ENCODE measurements at regions not wholly inside any gene's neighbourhood (a gene's known extent, or its start where the extent isn't known, plus 50 kb on each side); places are given as distances from the start of the nearest gene placed in this dataset.

- Histone ChIP-seq H3K27ac (replicated peaks; ENCODE audit: low read length) (no peak overlapping the region), H3K23ac (ENCODE audit: low read depth, low read length, poor library complexity) (no peak overlapping the region), H2BK5ac (ENCODE audit: low read length) (no peak overlapping the region), H4K8ac (ENCODE audit: low read depth, low read length) (no peak overlapping the region), H3K27me3 (ENCODE audit: control insufficient read depth in 3 of 3, insufficient read depth in 3 of 3, low read depth in 1 of 3, low read length in 3 of 3) (no peaks in the 10 kb centered on the region), H3K9ac (ENCODE audit: low read depth, low read length, poor library complexity) (no peak overlapping the region), H4K91ac (ENCODE audit: low read depth, low read length, poor library complexity) (no peak overlapping the region), H3K4ac (ENCODE audit: low read length) (no peak overlapping the region), H3K4me1 (ENCODE audit: control insufficient read depth in 2 of 2, insufficient read depth in 1 of 2, low read depth in 1 of 2, low read length in 2 of 2) (peaks cover 5 to 17% of the 10 kb centered on the region in 2 donors), H3K14ac (ENCODE audit: low read length) (no peak overlapping the region), H2BK12ac (ENCODE audit: low read length) (no peak overlapping the region), H3K9me3 (replicated peaks in 1 of 2; ENCODE audit: control insufficient read depth in 2 of 2, insufficient read depth in 1 of 2, low read depth in 1 of 2, low read length in 2 of 2) (peaks cover 2 to 5% of the 10 kb centered on the region in 2 donors), H3K18ac (ENCODE audit: low read length) (no peak overlapping the region), H2AK5ac (ENCODE audit: low read depth, low read length) (no peak overlapping the region), H3K4me2 (ENCODE audit: insufficient read depth, low read length, poor library complexity, severe bottlenecking) (no peak overlapping the region), H2BK120ac (ENCODE audit: low read depth, low read length) (no peak overlapping the region), H3K36me3 (replicated peaks in 1 of 2; ENCODE audit: control insufficient read depth in 2 of 2, insufficient read depth in 2 of 2, low read length in 2 of 2) (no peaks in the 10 kb centered on the region), H2BK15ac (ENCODE audit: low read length) (no peak overlapping the region), H3K79me1 (ENCODE audit: low read depth, low read length) (no peaks in the 10 kb centered on the region), H2AFZ (ENCODE audit: low read length) (no peak overlapping the region), H3K4me3 (ENCODE audit: low read length in 2 of 2) (no peak overlapping the region)
- WGBS, 2 donors (ENCODE audit: extremely low coverage in 2 of 2, insufficient read length in 2 of 2, insufficient replicate concordance in 1 of 2) = no CpG with 5 or more reads among the region's 9 CpGs
- DNase-seq (ENCODE audit: low spot score) = no peak
Measured at GRCh38 chr2:7844414-7844965, 837.4 kb upstream of the ID2 start.

DNA sequence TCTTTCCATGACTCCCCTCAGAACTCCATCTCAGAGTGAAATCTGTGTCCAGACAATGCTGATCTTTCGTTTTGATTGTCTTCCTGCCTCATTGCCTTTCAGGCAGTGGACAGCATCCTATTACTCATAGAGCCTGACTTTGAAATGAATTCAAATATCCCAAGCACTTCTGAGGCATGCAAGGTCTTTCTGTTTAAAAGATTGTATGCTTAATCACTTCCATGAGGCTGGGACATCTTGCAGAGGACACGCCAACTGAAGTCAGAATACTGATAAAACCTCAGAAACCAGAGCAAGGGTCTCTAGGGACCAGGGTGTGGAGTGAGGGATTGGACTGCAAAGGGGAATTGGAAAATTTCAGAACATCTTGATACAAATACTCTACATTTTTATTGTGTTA, 836.5 kb upstream of the ID2 start:
- Histone ChIP-seq H2BK5ac (ENCODE audit: low read length) (no peak overlapping the region), H4K8ac (ENCODE audit: low read depth, low read length) (no peak overlapping the region), H4K91ac (ENCODE audit: low read depth, low read length, poor library complexity) (no peak overlapping the region), H3K36me3 (replicated peaks in 1 of 2; ENCODE audit: control insufficient read depth in 2 of 2, insufficient read depth in 2 of 2, low read length in 2 of 2) (no peaks in the 10 kb centered on the region), H3K9ac (ENCODE audit: low read depth, low read length, poor library complexity) (no peak overlapping the region), H3K18ac (ENCODE audit: low read length) (no peak overlapping the region), H3K9me3 (replicated peaks in 1 of 2; ENCODE audit: control insufficient read depth in 2 of 2, insufficient read depth in 1 of 2, low read depth in 1 of 2, low read length in 2 of 2) (peaks cover 2 to 5% of the 10 kb centered on the region in 2 donors), H2AK5ac (ENCODE audit: low read depth, low read length) (no peak overlapping the region), H3K14ac (ENCODE audit: low read length) (no peak overlapping the region), H2AFZ (ENCODE audit: low read length) (no peak overlapping the region), H2BK15ac (ENCODE audit: low read length) (no peak overlapping the region), H3K4me1 (ENCODE audit: control insufficient read depth in 2 of 2, insufficient read depth in 1 of 2, low read depth in 1 of 2, low read length in 2 of 2) (peaks cover 5 to 17% of the 10 kb centered on the region in 2 donors), H3K23ac (ENCODE audit: low read depth, low read length, poor library complexity) (no peak overlapping the region), H3K79me1 (ENCODE audit: low read depth, low read length) (no peaks in the 10 kb centered on the region), H3K4me2 (ENCODE audit: insufficient read depth, low read length, poor library complexity, severe bottlenecking) (no peak overlapping the region), H3K27ac (replicated peaks; ENCODE audit: low read length) (no peak overlapping the region), H3K4me3 (ENCODE audit: low read length in 2 of 2) (no peak overlapping the region), H2BK120ac (ENCODE audit: low read depth, low read length) (no peak overlapping the region), H3K27me3 (ENCODE audit: control insufficient read depth in 3 of 3, insufficient read depth in 3 of 3, low read depth in 1 of 3, low read length in 3 of 3) (peaks cover 0 to 2% (median 0%) of the 10 kb centered on the region in 3 experiments), H3K4ac (ENCODE audit: low read length) (no peak overlapping the region), H2BK12ac (ENCODE audit: low read length) (no peak overlapping the region)
- WGBS, 2 donors (ENCODE audit: extremely low coverage in 2 of 2, insufficient read length in 2 of 2, insufficient replicate concordance in 1 of 2) = no CpG with 5 or more reads among the region's 2 CpGs
- no peak for DNase-seq (ENCODE audit: low spot score)

DNA sequence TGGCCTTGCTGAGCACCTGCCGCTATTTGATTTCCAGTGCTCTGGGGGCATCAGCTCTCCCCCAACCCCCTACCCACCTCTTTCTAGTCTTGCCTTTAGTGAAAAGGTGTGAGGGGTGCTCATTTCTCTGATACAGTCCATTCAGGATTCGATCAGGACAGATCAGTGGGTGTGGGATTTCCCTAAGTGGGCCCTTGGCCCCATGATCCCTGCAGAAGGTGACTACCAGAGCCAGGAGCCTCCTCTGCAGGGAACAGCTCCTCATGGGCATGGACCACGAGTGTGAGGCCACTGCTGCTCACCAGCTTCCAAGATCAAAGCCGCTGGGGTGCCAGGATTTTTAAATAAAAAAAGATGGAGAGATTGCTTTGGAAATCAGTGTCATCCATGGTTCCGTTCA, 835.2 kb upstream of the ID2 start:
- no peaks in the 10 kb centered on the region for H3K36me3 ChIP-seq (replicated peaks in 1 of 2; ENCODE audit: control insufficient read depth in 2 of 2, insufficient read depth in 2 of 2, low read length in 2 of 2)
- H3K27ac ChIP-seq (replicated peaks; ENCODE audit: low read length) = no peak overlapping the region
- H2BK120ac ChIP-seq (ENCODE audit: low read depth, low read length) = no peak overlapping the region
- no peak overlapping the region for H2BK5ac ChIP-seq (ENCODE audit: low read length)
- no peak overlapping the region for H4K91ac ChIP-seq (ENCODE audit: low read depth, low read length, poor library complexity)
- no peak overlapping the region for H3K4me3 ChIP-seq (ENCODE audit: low read length in 2 of 2)
- no peak overlapping the region for H3K9ac ChIP-seq (ENCODE audit: low read depth, low read length, poor library complexity)
- no CpG with 5 or more reads among the region's 5 CpGs for WGBS, 2 donors (ENCODE audit: extremely low coverage in 2 of 2, insufficient read length in 2 of 2, insufficient replicate concordance in 1 of 2)
- peaks cover 5 to 17% of the 10 kb centered on the region in 2 donors for H3K4me1 ChIP-seq (ENCODE audit: control insufficient read depth in 2 of 2, insufficient read depth in 1 of 2, low read depth in 1 of 2, low read length in 2 of 2)
- H3K14ac ChIP-seq (ENCODE audit: low read length) = no peak overlapping the region
- H4K8ac ChIP-seq (ENCODE audit: low read depth, low read length) = no peak overlapping the region
- peak overlapping the region; percentile 25 for H2AK5ac ChIP-seq (ENCODE audit: low read depth, low read length)
- peaks cover 0 to 2% (median 0%) of the 10 kb centered on the region in 3 experiments for H3K27me3 ChIP-seq (ENCODE audit: control insufficient read depth in 3 of 3, insufficient read depth in 3 of 3, low read depth in 1 of 3, low read length in 3 of 3)
- H3K4ac ChIP-seq (ENCODE audit: low read length) = no peak overlapping the region
- no peak overlapping the region for H3K23ac ChIP-seq (ENCODE audit: low read depth, low read length, poor library complexity)
- H2AFZ ChIP-seq (ENCODE audit: low read length) = no peak overlapping the region
- no peak overlapping the region for H3K4me2 ChIP-seq (ENCODE audit: insufficient read depth, low read length, poor library complexity, severe bottlenecking)
- H3K9me3 ChIP-seq (replicated peaks in 1 of 2; ENCODE audit: control insufficient read depth in 2 of 2, insufficient read depth in 1 of 2, low read depth in 1 of 2, low read length in 2 of 2) = no peaks in the 10 kb centered on the region
- no peak overlapping the region for H2BK12ac ChIP-seq (ENCODE audit: low read length)
- peak overlapping the region; percentile 15 for H3K18ac ChIP-seq (ENCODE audit: low read length)
- H3K79me1 ChIP-seq (ENCODE audit: low read depth, low read length) = no peaks in the 10 kb centered on the region
- H2BK15ac ChIP-seq (ENCODE audit: low read length) = no peak overlapping the region
- no peak for DNase-seq (ENCODE audit: low spot score)

- Histone ChIP-seq H3K79me1 (ENCODE audit: low read depth, low read length) (peaks cover 2% of the 10 kb centered on the region), H3K27ac (replicated peaks; ENCODE audit: low read length) (no peak overlapping the region), H2BK15ac (ENCODE audit: low read length) (no peak overlapping the region), H3K14ac (ENCODE audit: low read length) (no peak overlapping the region), H3K9me3 (replicated peaks in 1 of 2; ENCODE audit: control insufficient read depth in 2 of 2, insufficient read depth in 1 of 2, low read depth in 1 of 2, low read length in 2 of 2) (peaks cover 0 to 1% of the 10 kb centered on the region in 2 donors), H3K18ac (ENCODE audit: low read length) (peak overlapping the region; percentile 9), H3K9ac (ENCODE audit: low read depth, low read length, poor library complexity) (no peak overlapping the region), H2AFZ (ENCODE audit: low read length) (no peak overlapping the region), H4K91ac (ENCODE audit: low read depth, low read length, poor library complexity) (no peak overlapping the region), H3K4me3 (ENCODE audit: low read length in 2 of 2) (no peak overlapping the region), H3K27me3 (ENCODE audit: control insufficient read depth in 3 of 3, insufficient read depth in 3 of 3, low read depth in 1 of 3, low read length in 3 of 3) (peaks cover 0 to 2% (median 0%) of the 10 kb centered on the region in 3 experiments), H2BK12ac (ENCODE audit: low read length) (peak overlapping the region; percentile 12), H4K8ac (ENCODE audit: low read depth, low read length) (no peak overlapping the region), H3K23ac (ENCODE audit: low read depth, low read length, poor library complexity) (no peak overlapping the region), H3K4ac (ENCODE audit: low read length) (no peak overlapping the region), H3K4me1 (ENCODE audit: control insufficient read depth in 2 of 2, insufficient read depth in 1 of 2, low read depth in 1 of 2, low read length in 2 of 2) (peaks cover 5 to 17% of the 10 kb centered on the region in 2 donors), H3K4me2 (ENCODE audit: insufficient read depth, low read length, poor library complexity, severe bottlenecking) (no peak overlapping the region), H3K36me3 (replicated peaks in 1 of 2; ENCODE audit: control insufficient read depth in 2 of 2, insufficient read depth in 2 of 2, low read length in 2 of 2) (no peaks in the 10 kb centered on the region), H2AK5ac (ENCODE audit: low read depth, low read length) (no peak overlapping the region), H2BK5ac (ENCODE audit: low read length) (no peak overlapping the region), H2BK120ac (ENCODE audit: low read depth, low read length) (no peak overlapping the region)
- WGBS, 2 donors (ENCODE audit: extremely low coverage in 2 of 2, insufficient read length in 2 of 2, insufficient replicate concordance in 1 of 2) = no CpG with 5 or more reads among the region's 4 CpGs
- DNase-seq (ENCODE audit: low spot score) = no peak
Measured at GRCh38 chr2:7847321-7847720, 834.5 kb upstream of the ID2 start.

Measured in neuronal stem cell (in vitro differentiated cells).